ENCODE measurements at regions not wholly inside any gene's neighbourhood (a gene's known extent, or its start where the extent isn't known, plus 50 kb on each side); places are given as distances from the start of the nearest gene placed in this dataset.
"Not testable (repeated sequence)": the region's sequence is repeated elsewhere in the genome, so short reads cannot be mapped to it uniquely, and the experiment has no call there.

DNA sequence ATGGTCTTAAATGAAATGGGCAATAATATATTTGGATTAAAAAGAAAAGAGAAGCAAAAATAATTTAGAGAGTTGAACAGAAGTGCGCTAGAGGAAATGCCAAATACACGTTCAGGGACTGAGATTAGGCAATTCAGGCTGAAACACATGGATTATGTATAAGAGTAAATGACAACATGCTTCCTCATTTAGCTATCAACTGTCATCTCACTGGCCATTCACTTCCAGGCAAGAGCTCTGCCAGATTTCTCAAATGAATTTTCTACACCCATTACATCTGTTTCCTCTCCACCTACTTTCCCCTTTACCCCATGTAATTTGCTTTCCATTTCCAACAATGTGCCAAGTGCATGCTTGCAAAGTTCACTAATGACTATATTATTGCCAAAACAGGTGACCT is 582.4 kb downstream of the LTN1 start:
- Mint-ChIP-seq H3K27ac (no peak overlapping the region), H3K4me3 (no peak overlapping the region), H3K9me3 (no peaks in the 10 kb centered on the region), H3K4me1 (no peaks in the 10 kb centered on the region), H3K36me3 (no peaks in the 10 kb centered on the region)
- no peak for ATAC-seq
- no peak for DNase-seq (ENCODE audit: low spot score in 2 of 2)

DNA sequence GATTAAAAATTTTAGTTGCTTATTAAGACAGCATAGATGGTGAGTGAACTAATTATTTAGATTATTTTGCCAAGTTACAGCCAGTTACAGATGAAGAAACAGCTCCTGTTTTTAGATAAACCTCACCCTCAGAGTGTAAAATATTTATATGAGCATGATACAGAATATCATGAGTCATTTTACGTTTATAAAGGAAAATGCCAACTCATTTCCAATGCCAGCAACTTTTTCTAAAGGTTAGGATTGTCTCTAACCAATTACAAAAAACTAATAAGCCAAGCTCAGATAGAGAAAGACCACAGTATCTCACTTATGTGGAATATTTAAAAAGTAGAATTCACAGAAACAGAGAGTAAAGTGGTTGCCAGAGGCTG is 590.1 kb downstream of the LTN1 start:
- ATAC-seq (no peak), DNase-seq (ENCODE audit: low spot score in 2 of 2) (no peak)
- peaks cover 5% of the 10 kb centered on the region for H3K9me3 Mint-ChIP-seq
- no peak overlapping the region for H3K27ac Mint-ChIP-seq
- no peaks in the 10 kb centered on the region for H3K4me1 Mint-ChIP-seq
- no peak overlapping the region for H3K4me3 Mint-ChIP-seq
- H3K36me3 Mint-ChIP-seq, result no peaks in the 10 kb centered on the region

DNA sequence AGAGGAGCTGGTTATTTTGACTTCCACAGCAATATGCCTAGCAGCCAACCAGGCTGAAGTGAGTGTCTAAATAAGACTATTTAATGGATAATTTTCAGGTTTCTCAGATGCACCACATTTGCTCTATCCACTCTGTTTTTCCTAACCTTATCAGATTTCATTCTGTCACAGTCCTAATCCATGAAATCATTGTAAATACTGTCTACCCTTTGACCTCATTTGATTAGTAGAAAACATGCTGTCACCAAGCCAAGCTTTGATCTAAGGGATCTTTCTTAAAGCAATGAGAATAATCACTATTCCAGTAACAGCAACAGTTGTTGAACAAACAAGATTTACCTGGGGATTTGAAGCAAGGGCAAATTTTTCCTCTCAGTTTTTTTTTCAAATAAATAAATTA is 595.6 kb downstream of the LTN1 start:
- no peaks in the 10 kb centered on the region for H3K4me1 Mint-ChIP-seq
- H3K9me3 Mint-ChIP-seq, result peaks cover 6% of the 10 kb centered on the region
- no peak overlapping the region for H3K27ac Mint-ChIP-seq
- no peak for ATAC-seq
- H3K4me3 Mint-ChIP-seq, result no peak overlapping the region
- no peaks in the 10 kb centered on the region for H3K36me3 Mint-ChIP-seq
- DNase-seq (ENCODE audit: low spot score in 2 of 2), result no peak

DNA sequence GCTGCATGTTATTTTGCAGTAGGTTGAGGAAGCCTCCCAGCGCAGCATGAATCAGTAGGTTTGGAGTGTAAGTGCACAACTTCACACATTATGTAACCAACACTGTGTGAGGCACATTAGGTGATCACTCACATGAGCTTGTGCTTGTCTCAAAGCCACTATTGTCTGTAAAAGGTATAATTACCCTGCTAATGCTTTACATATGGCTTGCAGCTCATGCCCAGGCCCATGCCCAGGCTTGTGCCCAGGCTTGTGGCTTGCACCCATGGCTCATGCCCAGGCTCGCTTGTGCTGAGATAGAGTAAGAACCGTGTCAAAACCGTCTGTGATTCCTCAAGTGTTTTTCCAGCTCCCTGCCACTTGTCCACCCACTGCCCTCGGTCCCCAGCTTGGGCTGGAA is 596.3 kb downstream of the LTN1 start:
- H3K27ac Mint-ChIP-seq, result no peak overlapping the region
- peak; percentile 20 for ATAC-seq
- no peak overlapping the region for H3K4me3 Mint-ChIP-seq
- H3K36me3 Mint-ChIP-seq, result no peaks in the 10 kb centered on the region
- no peaks in the 10 kb centered on the region for H3K4me1 Mint-ChIP-seq
- H3K9me3 Mint-ChIP-seq, result peaks cover 6% of the 10 kb centered on the region
- DNase-seq (ENCODE audit: low spot score in 2 of 2), result no peak

DNA sequence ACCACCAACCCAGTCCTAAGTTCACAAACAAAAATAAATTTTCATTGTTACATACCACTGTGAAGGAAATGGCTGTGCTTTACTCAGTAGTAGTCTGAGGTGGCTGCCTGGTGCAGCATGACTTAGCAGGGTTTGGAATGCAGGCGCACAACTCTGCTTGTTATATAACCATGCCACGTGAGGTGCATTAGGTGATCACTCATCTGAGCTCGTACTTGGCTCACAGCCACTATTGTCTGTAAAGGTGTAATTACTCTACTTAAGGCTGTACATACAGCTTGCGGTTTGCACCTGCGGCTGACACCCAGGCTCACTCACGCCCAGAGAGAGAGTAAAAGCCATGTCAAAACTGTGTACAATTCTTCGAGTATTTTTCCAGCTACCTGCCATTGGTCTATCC is 599.4 kb downstream of the LTN1 start:
- no peaks in the 10 kb centered on the region for H3K36me3 Mint-ChIP-seq
- no peak overlapping the region for H3K27ac Mint-ChIP-seq
- no peak overlapping the region for H3K4me3 Mint-ChIP-seq
- peaks cover 2% of the 10 kb centered on the region for H3K9me3 Mint-ChIP-seq
- ATAC-seq (peak; percentile 31), DNase-seq (ENCODE audit: low spot score in 2 of 2) (no peak)
- H3K4me1 Mint-ChIP-seq, result no peaks in the 10 kb centered on the region

DNA sequence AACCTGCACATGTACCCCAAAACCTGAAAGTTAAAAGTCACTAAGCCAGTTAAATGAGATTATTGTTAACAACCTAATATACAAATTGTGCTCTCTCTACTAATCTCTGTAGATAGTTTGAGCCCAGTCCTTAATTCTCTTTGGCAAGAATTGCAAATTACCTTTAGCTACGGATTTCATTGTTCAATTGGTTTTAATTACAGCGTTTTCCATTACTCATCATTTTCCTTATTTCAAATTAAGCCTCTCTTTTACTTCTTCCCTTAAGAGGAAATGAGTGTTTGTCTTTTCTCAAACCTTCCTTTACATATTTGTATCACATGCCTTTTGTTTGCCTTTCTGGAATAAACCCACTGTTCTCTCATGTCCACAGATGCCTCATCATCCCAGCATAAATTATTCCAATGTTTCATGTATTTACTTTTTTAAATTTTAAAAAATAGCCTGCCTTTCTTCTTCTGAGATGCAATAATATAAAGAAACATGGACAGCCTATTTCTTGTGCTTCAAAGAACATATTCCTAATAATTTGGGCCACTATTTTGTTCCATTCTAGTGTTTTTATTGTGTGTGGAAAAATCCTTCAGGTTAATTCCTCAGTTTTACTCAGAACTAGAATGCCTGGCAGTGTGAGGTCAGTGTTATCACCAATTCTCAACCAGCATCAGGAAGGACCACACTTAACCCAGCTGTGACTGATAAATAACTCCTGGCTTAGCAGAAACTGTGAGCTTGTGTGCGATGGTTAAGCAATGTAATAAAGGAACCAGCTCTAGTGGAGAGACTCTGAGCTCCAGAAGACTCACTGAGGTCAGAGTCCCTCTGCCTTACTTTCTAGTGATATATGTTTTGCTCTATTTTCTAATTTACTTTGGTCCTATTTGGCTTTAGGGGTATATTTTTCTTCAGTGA is 600.5 kb downstream of the LTN1 start:
- ATAC-seq (no peak), DNase-seq (ENCODE audit: low spot score in 2 of 2) (no peak)
- Mint-ChIP-seq H3K4me3 (no peak overlapping the region), H3K36me3 (no peaks in the 10 kb centered on the region), H3K4me1 (no peaks in the 10 kb centered on the region), H3K27ac (no peak overlapping the region), H3K9me3 (no peaks in the 10 kb centered on the region)

DNA sequence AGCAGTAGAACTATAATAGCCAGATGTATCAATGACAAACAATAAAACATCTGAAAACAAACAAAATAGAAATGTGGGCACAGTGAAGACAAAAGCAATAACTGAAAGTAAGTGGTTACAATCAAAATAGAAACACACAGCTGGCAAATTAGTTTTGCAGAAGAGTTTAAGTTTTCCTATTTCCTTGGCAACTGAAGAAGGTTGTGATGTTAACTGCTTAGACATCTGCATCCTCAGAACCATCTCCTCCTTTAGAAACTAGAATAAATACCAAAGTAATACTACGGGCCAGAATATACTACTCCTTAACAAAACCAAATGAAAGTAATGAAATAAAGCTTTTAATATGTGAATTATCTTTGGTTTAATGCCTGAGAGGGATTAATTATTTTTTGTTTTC is 605.5 kb downstream of the LTN1 start:
- no peak overlapping the region for H3K4me3 Mint-ChIP-seq
- no peak for DNase-seq (ENCODE audit: low spot score in 2 of 2)

DNA sequence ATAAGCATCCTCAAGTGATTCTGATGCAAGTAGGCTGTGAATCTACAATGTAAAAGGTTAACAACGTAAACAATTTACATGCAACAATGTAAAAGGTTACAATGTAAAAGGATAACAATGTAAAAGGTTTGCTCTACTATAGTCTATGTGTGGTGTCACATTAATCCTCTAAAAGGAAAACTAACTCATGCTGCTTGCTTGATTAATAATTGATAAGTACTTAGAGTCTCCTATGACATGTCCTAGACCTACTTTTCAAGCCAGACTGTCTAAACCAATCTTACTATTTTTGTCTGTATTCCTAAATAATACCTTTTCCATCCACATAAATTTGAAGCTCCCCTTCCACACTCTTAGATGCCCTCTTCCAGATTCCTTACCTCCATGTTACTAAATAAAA is 606.8 kb downstream of the LTN1 start:
- Mint-ChIP-seq H3K4me1 (no peaks in the 10 kb centered on the region), H3K9me3 (no peaks in the 10 kb centered on the region), H3K4me3 (no peak overlapping the region), H3K27ac (no peak overlapping the region), H3K36me3 (no peaks in the 10 kb centered on the region)
- DNase-seq (ENCODE audit: low spot score in 2 of 2) (no peak), ATAC-seq (no peak)

More for the DNA sequence above, 605.5 kb downstream of the LTN1 start:
- no peak for ATAC-seq
- no peaks in the 10 kb centered on the region for H3K9me3 Mint-ChIP-seq
- no peaks in the 10 kb centered on the region for H3K4me1 Mint-ChIP-seq
- H3K36me3 Mint-ChIP-seq, result no peaks in the 10 kb centered on the region
- H3K27ac Mint-ChIP-seq, result no peak overlapping the region

DNA sequence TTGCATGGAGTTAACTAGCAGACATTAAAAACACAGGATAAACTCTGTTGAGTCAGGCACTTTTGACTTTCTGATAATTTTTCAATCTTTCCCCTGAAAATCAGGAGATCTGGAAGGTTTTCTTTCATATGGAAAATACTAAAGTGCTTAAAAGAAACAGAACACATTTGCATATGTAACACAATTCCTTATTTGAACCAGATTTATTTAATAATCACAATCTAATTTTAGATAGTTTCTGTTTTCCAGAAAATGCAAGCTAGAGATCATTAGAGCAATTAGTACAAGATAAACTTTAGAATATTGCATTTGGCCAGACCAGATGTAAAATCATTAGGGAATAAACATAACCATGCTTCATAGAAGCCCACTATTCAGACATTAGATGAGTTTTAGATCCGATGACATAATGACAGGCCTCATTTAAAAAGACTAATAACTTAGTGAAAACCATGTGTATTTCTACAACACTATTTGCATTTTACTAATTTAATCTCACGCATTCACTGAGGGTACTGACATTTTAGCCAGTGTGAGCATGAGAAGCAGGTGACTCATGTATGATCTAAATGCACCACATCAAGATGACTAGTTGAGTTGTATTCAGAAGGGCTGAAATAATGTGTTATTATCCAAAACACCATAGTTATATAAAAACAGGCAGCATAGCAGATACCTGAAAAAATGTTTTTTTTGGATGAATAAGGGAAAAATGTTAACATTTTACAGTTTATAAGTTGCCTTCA is 611.5 kb downstream of the LTN1 start:
- not testable (repeated sequence) for H3K36me3 Mint-ChIP-seq, H3K9me3 Mint-ChIP-seq, H3K4me3 Mint-ChIP-seq

GRCh38 chr21:28380241-28380640 is 612.4 kb downstream of the LTN1 start:
- no peak overlapping the region for H3K27ac Mint-ChIP-seq
- H3K4me1 Mint-ChIP-seq, result no peaks in the 10 kb centered on the region
- H3K4me3 Mint-ChIP-seq, result no peak overlapping the region
- no peaks in the 10 kb centered on the region for H3K36me3 Mint-ChIP-seq
- H3K9me3 Mint-ChIP-seq, result peaks cover 2% of the 10 kb centered on the region
- no peak for DNase-seq (ENCODE audit: low spot score in 2 of 2)
- no peak for ATAC-seq

More for the DNA sequence above, 611.5 kb downstream of the LTN1 start:
- H3K4me1 Mint-ChIP-seq; H3K27ac Mint-ChIP-seq; ATAC-seq; DNase-seq (ENCODE audit: low spot score in 2 of 2): not testable (repeated sequence)

- no peak overlapping the region for H3K4me3 Mint-ChIP-seq
- ATAC-seq, result no peak
- no peak overlapping the region for H3K27ac Mint-ChIP-seq
- H3K4me1 Mint-ChIP-seq, result no peaks in the 10 kb centered on the region
- H3K36me3 Mint-ChIP-seq, result no peaks in the 10 kb centered on the region
- no peak for DNase-seq (ENCODE audit: low spot score in 2 of 2)
- H3K9me3 Mint-ChIP-seq, result peaks cover 10% of the 10 kb centered on the region
These were observed 614.7 kb downstream of the LTN1 start for GRCh38 chr21:28378026-28378425.

DNA sequence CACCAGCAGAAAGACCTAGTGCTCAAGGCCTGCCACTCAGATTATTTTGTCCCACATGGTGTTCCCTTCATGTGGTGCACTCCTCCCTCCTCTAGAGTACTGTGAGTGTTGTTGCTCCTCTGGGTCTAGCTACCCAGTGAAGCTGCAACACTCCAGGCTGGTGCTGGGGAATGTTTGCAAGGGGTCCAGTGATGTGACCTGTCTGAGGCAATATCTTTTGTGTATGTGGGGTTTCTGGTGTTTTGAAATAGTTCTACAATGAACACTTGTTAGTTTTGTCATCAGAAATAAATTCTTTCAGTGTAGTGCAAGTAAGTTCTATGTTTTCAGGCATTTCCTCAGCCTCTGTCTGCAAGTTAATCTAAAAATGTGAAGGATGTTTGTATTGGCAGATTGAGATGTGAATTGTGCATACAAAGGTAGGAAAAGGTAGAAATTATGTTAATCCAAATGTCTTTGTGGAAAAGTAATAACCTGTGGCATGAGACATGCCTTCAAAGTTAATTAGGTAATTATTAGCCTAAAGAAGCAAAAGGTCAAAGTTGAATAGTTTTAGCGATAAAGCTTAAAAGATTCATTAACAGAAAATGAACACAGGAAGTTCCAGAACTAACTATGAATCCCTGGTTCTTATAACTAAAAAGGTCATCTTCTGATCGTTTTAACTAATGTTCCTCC is 616.8 kb downstream of the LTN1 start:
- Mint-ChIP-seq H3K27ac (no peak overlapping the region), H3K4me1 (no peaks in the 10 kb centered on the region), H3K4me3 (no peak overlapping the region), H3K9me3 (peaks cover 10% of the 10 kb centered on the region), H3K36me3 (no peaks in the 10 kb centered on the region)
- DNase-seq (ENCODE audit: low spot score in 2 of 2) (no peak), ATAC-seq (no peak)

DNA sequence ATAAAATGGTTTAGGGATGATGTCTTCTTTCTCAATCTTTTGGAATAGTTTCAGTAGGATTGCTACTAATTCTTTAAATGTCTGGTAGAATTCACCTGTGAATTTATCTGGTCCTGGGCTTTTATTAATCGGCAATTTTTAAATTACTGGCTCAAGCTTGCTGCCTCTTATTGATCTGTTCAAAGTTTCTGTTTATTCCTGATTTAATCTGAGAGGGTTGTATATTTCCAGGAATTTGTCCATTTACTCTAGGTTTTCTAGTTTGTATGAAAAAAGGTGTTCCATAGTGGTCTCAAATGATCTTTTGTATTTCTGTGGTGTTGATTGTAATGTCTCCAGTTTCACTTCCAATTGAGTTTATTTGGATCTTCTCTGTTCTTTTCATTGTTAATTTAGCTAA is 617.8 kb downstream of the LTN1 start:
- Mint-ChIP-seq H3K4me3 (no peak overlapping the region), H3K4me1 (no peaks in the 10 kb centered on the region), H3K36me3 (no peaks in the 10 kb centered on the region), H3K27ac (no peak overlapping the region), H3K9me3 (peaks cover 17% of the 10 kb centered on the region)
- ATAC-seq, result no peak
- no peak for DNase-seq (ENCODE audit: low spot score in 2 of 2)

DNA sequence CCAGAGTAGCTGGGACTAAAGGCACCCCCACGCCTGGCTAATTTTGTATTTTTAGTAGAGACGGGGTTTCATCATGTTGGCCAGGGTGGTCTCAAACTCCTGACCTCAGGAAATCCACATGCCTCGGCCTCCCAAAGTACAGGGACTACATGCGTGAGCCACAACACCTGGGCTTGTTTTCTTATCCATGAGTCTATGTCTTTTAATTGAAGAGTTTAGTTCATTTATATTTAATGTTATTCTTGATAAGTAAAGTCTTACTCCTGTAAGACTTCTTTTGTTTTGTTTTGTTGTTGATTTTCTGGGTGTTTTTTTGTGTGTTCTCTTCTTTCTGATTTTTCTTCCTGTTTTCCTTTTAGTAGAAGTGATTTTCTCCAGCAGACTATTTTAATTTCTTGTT is 621.0 kb downstream of the LTN1 start:
- Mint-ChIP-seq H3K9me3 (peaks cover 27% of the 10 kb centered on the region), H3K4me1 (no peaks in the 10 kb centered on the region), H3K27ac (no peak overlapping the region), H3K36me3 (no peaks in the 10 kb centered on the region), H3K4me3 (no peak overlapping the region)
- DNase-seq (ENCODE audit: low spot score in 2 of 2), result no peak
- no peak for ATAC-seq

DNA sequence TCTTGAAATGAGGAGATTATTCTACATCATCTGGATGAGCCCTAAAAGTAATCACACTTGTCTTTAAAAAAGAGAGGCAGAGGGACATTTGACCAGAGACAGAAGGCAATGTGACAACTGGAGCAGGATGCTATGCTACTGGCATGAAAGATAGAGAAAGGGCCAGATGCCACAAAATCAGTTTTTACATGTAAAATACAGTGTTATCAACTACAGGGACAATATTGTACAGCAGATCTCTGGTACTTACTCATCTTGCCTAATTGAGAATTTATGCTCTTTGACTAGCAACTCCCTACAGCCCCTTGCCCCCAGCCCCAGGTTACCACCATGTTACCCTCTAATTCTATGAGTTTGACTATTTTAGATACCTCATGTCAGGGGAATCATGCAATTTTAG is 633.4 kb downstream of the LTN1 start:
- Mint-ChIP-seq H3K36me3 (no peaks in the 10 kb centered on the region), H3K4me1 (no peaks in the 10 kb centered on the region), H3K27ac (no peak overlapping the region), H3K4me3 (no peak overlapping the region), H3K9me3 (peaks cover 3% of the 10 kb centered on the region)
- no peak for ATAC-seq
- no peak for DNase-seq (ENCODE audit: low spot score in 2 of 2)
